SU-DHL-6 (cell line): ENCODE measurements at regions not wholly inside any gene's neighbourhood (a gene's known extent, or its start where the extent isn't known, plus 50 kb on each side); places are given as distances from the start of the nearest gene placed in this dataset.

Experiments used
- H2AFZ ChIP-seq: fragments of 200-600 bp; sonication (generic); 2 replicates; pipeline ENCODE4 v1.6.1; 2014; ENCODE audit warnings: low read depth, mild to moderate bottlenecking, moderate library complexity, mixed read lengths, antibody characterized with exemption, low read length; ENCODE audit not compliant: severe bottlenecking
- H3F3A ChIP-seq: fragments of 200-600 bp; shearing (Covaris generic); 2 replicates; pipeline ENCODE4 v1.6.0; 2016; ENCODE audit warnings: antibody characterized with exemption, mild to moderate bottlenecking; ENCODE audit not compliant: insufficient read depth
- H3K27ac ChIP-seq: fragments of 200-600 bp; sonication (generic); 2 replicates; pipeline ENCODE4 v1.5.1; 2016; ENCODE audit warnings: low read depth, mild to moderate bottlenecking, low read length, moderate library complexity, mixed read lengths
- H3K27me3 ChIP-seq: fragments of 200-600 bp; sonication (generic), shearing (Covaris generic); 2 replicates; pipeline ENCODE4 v1.6.0; 2014; ENCODE audit warnings: mild to moderate bottlenecking, low read length
- H3K36me3 ChIP-seq: fragments of 200-600 bp; sonication (generic); 2 replicates; pipeline ENCODE4 v1.6.1; 2014; ENCODE audit warnings: mild to moderate bottlenecking, low read length, mixed read lengths
- H3K4me2 ChIP-seq: fragments of 300-600, 200-600 bp; shearing (Covaris generic), sonication (generic); 2 replicates; pipeline ENCODE4 v1.6.0; 2014; ENCODE audit warnings: low read length, low read depth, mild to moderate bottlenecking; ENCODE audit not compliant: poor library complexity, severe bottlenecking
- H3K4me3 ChIP-seq: fragments of 200-600 bp; sonication (generic); 2 replicates; pipeline ENCODE4 v1.5.1; 2014; ENCODE audit warnings: antibody characterized with exemption, low read length, mild to moderate bottlenecking, mixed read lengths; ENCODE audit not compliant: insufficient read depth, poor library complexity, severe bottlenecking
- H3K79me2 ChIP-seq: fragments of 200-600 bp; sonication (generic); 2 replicates; pipeline ENCODE4 v1.6.1; 2014; ENCODE audit warnings: mild to moderate bottlenecking, low read length, moderate library complexity; ENCODE audit not compliant: insufficient read depth
- H3K9ac ChIP-seq: fragments of 200-600 bp; sonication (generic); 2 replicates; pipeline ENCODE4 v1.7.0; 2014; ENCODE audit warnings: mild to moderate bottlenecking, low read length
- H3K9me2 ChIP-seq: fragments of 200-600 bp; sonication (generic); replicated peaks from 2 replicates; pipeline ENCODE4 v1.6.1; 2014; ENCODE audit warnings: low read length; ENCODE audit not compliant: insufficient read depth
- H3K9me3 ChIP-seq: fragments of 200-600 bp; sonication (generic); 2 replicates; pipeline ENCODE4 v1.6.1; 2014; ENCODE audit warnings: low read length, mixed read lengths; ENCODE audit not compliant: insufficient read depth
- H4K20me1 ChIP-seq: fragments of 200-600 bp; sonication (generic); 2 replicates; pipeline ENCODE4 v1.6.1; 2014; ENCODE audit warnings: low read depth, mild to moderate bottlenecking, antibody characterized with exemption, low read length, moderate library complexity, mixed read lengths
- CTCF ChIP-seq: fragments of 200-600 bp; sonication (generic); IDR thresholded peaks from one replicate; pipeline ENCODE4 v1.5.1; 2017; ENCODE audit warnings: antibody characterized with exemption, mild to moderate bottlenecking, low read length, moderate library complexity; ENCODE audit not compliant: insufficient read depth, poor library complexity, severe bottlenecking
- EZH2phosphoT487 ChIP-seq: fragments of 200-600 bp; sonication (generic), shearing (Covaris generic); conservative IDR thresholded peaks from 2 replicates; pipeline ENCODE4 v1.6.1; 2018; ENCODE audit warnings: mild to moderate bottlenecking, antibody characterized with exemption, low read length, moderate library complexity, mixed read lengths

- no peak overlapping the region for H3K27ac ChIP-seq
- no peak for TF ChIP-seq EZH2phosphoT487
- no peak for TF ChIP-seq CTCF
Observed at GRCh38 chr1:5722635-5723164, 269.5 kb downstream of the NPHP4 start.

DNA sequence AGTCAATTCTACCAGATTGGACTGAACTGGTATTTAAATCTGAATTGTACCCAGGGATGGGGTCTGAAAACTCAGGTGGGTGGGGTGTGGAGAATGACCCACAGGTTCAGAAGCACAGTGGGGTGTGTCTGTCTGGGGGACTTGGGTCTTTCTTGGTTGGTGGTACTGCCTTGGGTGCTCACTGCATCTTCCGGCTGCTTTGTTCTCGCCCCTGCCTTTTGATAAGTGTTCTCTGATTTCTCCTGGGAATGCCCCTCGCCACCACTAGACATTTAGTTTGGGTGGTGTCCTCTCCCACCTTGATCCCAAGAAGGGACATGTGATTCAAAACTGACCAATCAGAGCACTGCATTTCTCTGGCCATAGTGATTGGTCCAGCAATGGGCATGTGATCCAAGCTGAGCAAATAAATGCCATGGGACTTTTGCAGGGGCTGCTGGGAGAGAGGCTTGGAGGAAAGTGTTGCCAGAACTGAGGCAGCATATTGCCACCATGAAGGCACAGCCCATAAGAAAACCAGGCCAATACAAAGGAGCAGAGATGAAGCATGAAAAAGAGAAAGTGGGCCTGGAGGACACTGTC, 270.5 kb downstream of the NPHP4 start:
- no peak for TF ChIP-seq EZH2phosphoT487
- TF ChIP-seq CTCF, result no peak
- Histone ChIP-seq H3K27ac (no peak overlapping the region), H3K9me3 (no peaks in the 10 kb centered on the region), H3K27me3 (no peaks in the 10 kb centered on the region), H3K4me2 (no peak overlapping the region), H3K4me3 (no peak overlapping the region), H3K36me3 (no peaks in the 10 kb centered on the region), H3K9ac (no peak overlapping the region), H3F3A (no peaks in the 10 kb centered on the region), H2AFZ (no peak overlapping the region), H3K9me2 (no peaks in the 10 kb centered on the region), H4K20me1 (no peaks in the 10 kb centered on the region), H3K79me2 (no peaks in the 10 kb centered on the region)

More at GRCh38 chr1:5722635-5723164, 269.5 kb downstream of the NPHP4 start:
- no peak overlapping the region for H2AFZ ChIP-seq
- no peak overlapping the region for H3K9ac ChIP-seq
- H4K20me1 ChIP-seq, result no peaks in the 10 kb centered on the region
- H3K9me3 ChIP-seq, result no peaks in the 10 kb centered on the region
- H3F3A ChIP-seq, result no peaks in the 10 kb centered on the region
- H3K79me2 ChIP-seq, result no peaks in the 10 kb centered on the region
- H3K4me3 ChIP-seq, result no peak overlapping the region
- no peaks in the 10 kb centered on the region for H3K27me3 ChIP-seq
- H3K9me2 ChIP-seq, result no peaks in the 10 kb centered on the region
- H3K4me2 ChIP-seq, result no peak overlapping the region
- H3K36me3 ChIP-seq, result no peaks in the 10 kb centered on the region

- no peak overlapping the region for H3K27ac ChIP-seq
- no peaks in the 10 kb centered on the region for H3F3A ChIP-seq
- TF ChIP-seq EZH2phosphoT487 (no peak), CTCF (no peak)
- no peaks in the 10 kb centered on the region for H3K9me3 ChIP-seq
- H3K27me3 ChIP-seq, result no peaks in the 10 kb centered on the region
- H3K9ac ChIP-seq, result no peak overlapping the region
- H2AFZ ChIP-seq, result no peak overlapping the region
- H3K4me3 ChIP-seq, result no peak overlapping the region
- H3K4me2 ChIP-seq, result no peak overlapping the region
- H3K79me2 ChIP-seq, result no peaks in the 10 kb centered on the region
- H3K9me2 ChIP-seq, result no peaks in the 10 kb centered on the region
- no peaks in the 10 kb centered on the region for H4K20me1 ChIP-seq
- H3K36me3 ChIP-seq, result no peaks in the 10 kb centered on the region
Observed at GRCh38 chr1:5720936-5721335, 271.3 kb downstream of the NPHP4 start.
